GM23248 (cell line): ENCODE measurements at regions not wholly inside any gene's neighbourhood (a gene's known extent, or its start where the extent isn't known, plus 50 kb on each side); places are given as distances from the start of the nearest gene placed in this dataset.

Source experiments
- EZH2 ChIP-seq: fragments of 200-600 bp; sonication (generic); IDR thresholded peaks from 2 replicates; pipeline ENCODE4 v1.6.1; 2018; ENCODE audit warnings: antibody characterized with exemption, mild to moderate bottlenecking; ENCODE audit not compliant: insufficient read depth, poor library complexity, severe bottlenecking
- EZH2phosphoT487 ChIP-seq: fragments of 200-600 bp; sonication (generic); IDR thresholded peaks from 2 replicates; pipeline ENCODE4 v1.6.1; 2018; ENCODE audit warnings: antibody characterized with exemption, moderate library complexity, mild to moderate bottlenecking, low read depth; ENCODE audit not compliant: insufficient read depth

GRCh38 chr2:45285771-45286390 is 276.6 kb upstream of the SIX2 start:
- no peak for TF ChIP-seq EZH2
- no peak for TF ChIP-seq EZH2phosphoT487
